ENCODE measurements at regions not wholly inside any gene's neighbourhood (a gene's known extent, or its start where the extent isn't known, plus 50 kb on each side); places are given as distances from the start of the nearest gene placed in this dataset.
"Not testable (repeated sequence)": the region's sequence is repeated elsewhere in the genome, so short reads cannot be mapped to it uniquely, and the experiment has no call there.

DNA sequence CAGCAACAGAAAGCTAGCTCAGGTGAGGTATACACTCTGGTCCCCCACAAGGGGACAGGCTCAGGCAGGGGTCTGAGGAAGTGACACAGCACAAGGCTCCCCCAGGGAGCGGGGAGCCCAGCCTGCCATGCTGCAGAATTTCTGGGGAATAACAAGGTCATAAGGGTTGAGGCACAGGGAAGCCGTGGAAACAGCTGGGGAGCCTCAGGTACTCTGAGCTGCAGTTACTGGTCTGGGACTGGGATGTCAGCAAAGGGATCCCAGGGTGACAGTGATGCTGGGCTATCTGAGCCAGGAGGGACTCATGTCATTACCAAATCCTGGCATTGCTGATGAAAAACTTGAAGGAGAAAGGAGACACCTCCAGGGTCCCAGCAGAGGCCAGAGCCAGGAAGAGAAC, 64.4 kb upstream of the NANOS1 start:
- DNase-seq (ENCODE audit: low spot score), result no peak

DNA sequence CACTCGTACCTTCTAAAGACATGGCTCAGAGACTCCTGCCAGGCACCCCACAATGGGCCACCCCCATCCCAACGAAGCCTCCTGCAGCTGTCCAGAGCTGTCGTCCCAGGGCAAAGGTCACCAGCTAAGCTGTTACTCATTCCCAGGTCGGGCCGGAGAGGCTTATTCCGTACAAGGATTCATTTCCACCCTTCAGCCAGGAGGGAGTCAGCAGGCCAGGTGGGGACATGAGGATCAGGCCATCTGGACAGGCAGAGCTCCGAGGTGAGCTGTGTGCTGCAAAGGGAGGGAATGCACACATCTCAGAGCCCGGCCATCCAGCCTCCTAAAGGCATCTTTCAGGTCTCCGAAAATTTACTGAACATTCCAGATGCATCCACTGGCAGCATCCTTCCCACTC, 63.9 kb upstream of the NANOS1 start:
- no peak for DNase-seq (ENCODE audit: low spot score)

DNA sequence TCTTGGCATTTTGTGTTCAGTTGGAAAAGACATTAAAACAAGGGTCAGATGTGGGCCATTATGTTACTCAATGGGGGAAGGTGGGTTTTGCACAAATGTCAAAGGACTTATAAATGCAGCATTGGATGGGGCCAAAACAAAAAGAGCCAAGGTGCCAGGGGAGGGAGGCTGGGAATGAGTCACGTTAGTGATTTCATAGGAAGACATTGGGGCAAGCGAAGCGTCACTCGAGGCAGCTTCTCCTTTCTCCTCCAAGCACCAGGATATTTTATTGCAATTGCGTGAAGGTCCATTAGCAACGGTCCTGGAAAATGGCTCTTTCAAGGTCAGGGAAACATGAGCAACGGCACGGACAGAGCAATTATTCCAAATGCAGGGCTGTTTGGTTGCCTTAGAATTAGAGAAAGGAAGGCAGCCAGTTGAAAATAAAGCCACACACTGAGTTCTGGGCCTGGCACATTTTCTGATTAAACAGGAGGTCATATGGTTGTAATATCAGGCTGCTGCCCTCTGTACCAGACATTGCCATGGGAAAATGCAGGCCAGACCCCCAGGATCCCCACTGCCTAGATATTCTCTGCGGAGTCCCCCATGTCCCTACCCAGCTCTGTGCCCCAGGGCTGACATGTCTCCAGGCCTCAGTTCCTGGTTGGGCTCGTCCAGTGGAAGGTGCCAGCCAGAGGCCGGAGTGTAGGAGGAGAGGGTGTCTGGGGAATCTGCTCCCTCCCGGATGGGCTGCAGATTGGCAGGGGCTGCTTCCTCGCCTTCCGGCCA, 63.3 kb upstream of the NANOS1 start:
- no peak for DNase-seq (ENCODE audit: low spot score)

DNA sequence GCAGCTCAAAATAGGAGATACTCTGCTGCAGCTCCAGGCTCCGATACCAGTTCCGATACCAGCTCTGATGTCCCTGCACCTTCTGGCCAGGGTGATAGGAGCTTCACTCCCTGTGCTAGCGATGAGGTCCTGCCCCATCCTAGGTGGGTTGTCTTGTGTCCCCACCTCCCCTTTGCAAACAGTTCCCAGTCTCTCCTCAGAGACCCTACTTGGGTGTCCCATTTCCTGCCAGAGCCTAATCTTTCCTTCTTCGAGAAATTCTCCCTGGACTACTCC, 62.7 kb upstream of the NANOS1 start:
- no peak for DNase-seq (ENCODE audit: low spot score)

DNA sequence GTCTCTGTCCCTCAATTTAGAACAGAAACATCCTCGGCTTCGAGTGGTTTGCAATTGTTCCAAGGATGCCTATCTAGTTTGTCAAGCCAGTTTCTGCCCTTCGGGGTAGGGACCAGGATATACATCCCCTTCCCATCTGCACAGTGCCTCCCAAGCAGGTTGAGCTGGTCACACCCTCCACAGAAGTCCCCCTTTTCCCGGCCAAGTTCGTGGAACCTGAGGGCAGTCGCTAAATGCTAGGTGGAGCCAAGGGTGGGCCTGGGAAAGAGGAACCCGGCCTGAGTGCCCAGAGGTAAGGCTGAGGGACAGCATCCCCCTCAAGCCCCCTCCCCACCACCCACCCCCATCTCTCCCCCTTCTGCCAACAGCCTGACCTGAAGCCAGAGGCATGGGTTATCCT, 62.4 kb upstream of the NANOS1 start:
- no peak for DNase-seq (ENCODE audit: low spot score)

DNA sequence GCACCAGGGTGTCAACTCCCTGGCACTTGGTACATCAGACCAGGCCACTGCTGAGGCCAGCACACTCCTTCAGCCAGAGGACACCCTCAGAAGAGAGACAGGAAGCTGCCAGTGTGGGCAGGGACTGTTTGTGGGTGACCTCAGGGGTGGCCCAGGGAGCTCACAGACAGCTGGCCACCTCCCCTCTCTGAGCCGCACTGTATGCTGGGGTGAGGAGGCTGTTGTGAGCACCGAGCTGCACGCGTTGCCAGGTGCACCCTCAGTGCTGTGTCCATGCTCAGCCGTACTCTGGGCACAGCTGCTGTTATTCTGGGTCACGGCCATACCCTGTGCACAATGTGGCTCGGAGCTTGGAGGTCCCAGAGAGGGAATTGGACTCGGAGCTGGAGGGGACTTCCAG, 61.5 kb upstream of the NANOS1 start:
- no peak for DNase-seq (ENCODE audit: low spot score)

DNA sequence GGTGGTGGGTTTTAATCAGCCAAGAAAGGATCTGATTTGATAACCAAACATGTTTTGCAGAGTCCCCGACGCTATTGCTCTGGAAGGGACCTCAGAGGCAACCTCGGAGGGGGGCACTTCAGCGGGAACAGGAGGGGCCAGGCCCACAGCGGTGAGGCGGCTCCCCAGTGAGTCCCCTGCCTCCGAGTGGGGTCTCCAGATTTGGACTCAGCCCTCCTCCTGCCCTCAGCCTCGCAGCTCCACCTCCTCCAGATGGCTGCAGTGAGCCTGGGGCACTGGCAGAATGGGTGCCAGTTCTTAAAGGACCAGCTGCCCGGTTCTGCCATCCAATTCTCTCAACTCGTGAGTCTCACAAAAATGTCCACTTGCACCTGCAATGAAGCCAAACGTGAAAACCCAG, 61.0 kb upstream of the NANOS1 start:
- no peak for DNase-seq (ENCODE audit: low spot score)

DNA sequence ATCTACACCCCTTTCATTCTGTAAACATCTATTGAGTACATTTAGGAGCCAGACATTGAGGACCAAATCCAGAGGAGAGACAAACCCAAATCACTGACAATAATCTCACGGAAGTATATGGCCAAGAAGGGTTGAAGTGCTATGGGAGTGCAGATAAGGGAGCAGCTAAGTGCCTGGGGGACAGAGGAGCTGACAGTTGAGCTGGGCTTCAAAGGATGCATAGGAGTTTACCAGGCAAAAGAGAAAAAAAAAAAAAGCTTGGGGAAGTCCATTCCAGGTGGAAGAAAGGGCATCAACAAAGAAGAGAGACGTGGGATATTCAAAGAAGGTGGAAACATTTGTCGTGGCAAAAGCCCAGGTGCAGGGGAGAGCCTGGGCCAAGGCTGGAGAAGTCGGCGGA, 60.5 kb upstream of the NANOS1 start:
- no peak for DNase-seq (ENCODE audit: low spot score)

DNA sequence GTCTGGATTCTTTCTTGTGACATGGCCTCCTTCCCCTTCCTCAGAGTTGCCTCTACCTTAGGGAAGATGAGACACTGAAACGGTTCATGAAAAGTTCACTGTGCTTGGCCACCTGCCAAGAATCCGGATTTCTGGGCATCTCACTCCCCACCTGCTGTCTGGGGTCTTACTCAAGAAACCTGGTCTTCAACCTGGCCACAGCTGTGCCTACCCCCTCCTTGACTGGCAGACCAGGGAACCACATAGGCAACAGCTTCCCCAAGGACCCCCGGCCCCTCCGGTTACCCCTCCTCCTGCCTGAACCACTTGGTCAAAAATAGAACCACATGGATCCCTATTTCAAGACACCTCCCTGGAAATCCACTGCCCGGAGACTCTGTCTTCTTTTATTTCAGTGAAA, 58.7 kb upstream of the NANOS1 start:
- DNase-seq (ENCODE audit: low spot score), result peak; percentile 47

DNA sequence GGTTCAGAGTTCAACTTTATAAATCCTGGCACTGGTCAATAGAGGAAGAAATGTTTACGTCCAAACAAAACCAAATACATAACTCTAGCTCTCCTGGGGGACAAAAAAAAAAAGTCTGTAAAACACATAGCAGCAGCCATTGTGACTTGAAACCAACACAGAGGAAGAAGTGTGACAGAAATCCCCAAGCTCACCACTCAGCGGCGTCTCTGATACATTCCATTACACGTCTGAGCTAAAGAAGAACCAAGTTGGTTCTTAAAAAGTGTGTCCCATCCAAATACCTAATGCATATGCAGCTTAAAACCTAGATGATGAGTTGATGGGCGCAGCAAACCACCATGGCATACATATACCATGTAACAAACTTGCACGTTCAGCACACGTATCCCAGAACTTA, 58.3 kb upstream of the NANOS1 start:
- DNase-seq (ENCODE audit: low spot score), result no peak

DNA sequence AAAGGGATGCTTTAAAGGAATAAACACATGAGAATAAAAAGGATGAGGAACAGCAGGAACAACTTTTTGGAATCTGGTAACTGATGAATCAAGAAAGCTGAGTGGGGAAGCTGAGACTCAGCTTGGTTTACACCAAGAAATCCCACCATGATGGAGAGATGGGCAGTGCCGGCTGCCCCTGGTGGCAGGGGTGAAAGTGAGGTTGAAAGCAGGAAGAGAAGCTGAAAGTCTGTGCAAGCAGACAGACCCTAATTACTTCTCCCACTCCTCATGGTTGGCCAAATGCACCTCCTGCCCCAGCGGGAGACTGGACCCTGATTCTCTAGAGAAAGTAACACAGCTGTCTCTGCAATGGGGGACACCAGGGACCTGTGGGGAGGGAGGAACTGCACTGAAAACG, 57.6 kb upstream of the NANOS1 start:
- no peak for DNase-seq (ENCODE audit: low spot score)

DNA sequence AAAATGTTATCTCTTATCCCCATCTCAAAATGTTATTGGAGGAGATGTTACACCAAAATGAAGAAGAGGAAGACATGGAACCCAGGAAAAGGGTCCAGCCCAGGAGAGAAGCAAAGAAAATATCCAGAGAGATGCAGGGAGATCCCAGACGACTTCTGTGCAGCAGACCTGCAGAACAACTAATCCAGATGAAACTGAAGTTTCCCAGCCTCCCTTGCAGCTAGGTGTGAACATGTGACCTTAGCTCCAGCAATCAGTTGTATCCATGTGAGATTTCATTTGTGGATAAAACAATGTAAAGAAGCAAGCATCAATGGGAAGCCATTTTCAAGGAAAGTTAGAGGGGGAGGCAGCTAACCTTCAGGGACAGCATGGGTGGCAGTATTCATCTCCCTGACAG, 55.8 kb upstream of the NANOS1 start:
- DNase-seq (ENCODE audit: low spot score), result no peak

DNA sequence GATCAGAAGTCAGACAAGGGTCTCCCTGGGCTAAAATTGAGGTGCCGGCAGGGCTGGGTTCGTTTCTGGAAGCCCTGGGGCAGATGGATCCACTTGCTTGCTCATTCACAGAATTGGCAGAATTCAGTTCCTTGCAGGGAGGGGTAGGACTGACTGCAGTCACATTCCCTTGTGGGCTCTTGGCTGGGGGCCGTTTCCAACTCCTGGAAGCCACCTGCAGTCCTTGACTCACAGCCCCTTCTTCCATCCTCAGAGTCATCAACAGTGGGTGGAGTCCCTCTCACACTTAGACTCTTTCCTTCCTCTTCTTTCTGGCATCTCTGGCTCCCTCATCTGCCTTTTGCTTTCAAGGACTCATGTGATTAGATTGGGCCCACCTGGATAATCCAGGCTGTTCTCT, 54.6 kb upstream of the NANOS1 start:
- no peak for DNase-seq (ENCODE audit: low spot score)

DNA sequence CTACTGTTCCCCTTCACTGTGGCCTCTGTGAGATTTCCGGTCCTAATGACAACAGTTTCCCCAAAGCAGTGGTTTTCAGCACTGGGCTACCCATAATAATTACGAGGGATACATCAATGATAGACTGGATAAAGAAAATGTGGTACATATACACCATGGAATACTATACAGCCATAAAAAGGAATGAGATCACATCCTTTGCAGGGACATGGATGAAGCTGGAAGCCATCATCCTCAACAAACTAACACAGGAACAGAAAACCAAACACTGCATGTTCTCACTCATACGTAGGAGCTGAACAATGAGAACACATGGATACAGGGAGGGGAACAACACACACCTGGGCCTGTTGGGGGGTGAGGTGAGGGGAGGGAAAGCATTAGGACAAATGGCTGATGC, 53.3 kb upstream of the NANOS1 start:
- DNase-seq (ENCODE audit: low spot score), result not testable (repeated sequence)

DNA sequence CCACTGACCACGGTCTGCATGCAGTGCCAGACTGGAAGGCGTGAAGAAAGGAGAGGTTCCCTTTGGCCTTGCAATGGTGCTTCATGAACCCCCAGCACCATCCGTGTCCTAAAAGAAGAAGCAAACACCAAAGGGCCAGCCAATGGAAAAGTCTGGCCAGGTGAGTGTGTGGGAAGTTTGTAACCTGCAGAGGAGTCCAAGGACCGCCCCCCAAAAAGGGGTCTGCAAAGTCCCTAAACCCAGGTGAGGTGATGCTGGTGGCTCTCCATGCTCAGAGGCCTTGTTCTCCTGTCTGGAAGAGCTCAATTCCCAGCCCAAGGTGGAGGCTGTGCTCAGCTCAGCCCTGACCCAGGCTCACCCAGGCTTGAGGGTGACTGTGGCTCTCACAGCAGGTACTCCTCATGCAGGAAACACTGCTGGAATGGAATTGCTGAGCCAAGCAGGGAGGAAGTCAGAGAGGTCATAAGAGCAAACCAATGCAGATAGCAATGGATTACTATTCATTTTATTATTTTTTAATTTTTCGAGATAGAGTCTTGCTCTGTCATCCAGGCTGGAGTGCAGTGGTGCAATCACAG, 52.4 kb upstream of the NANOS1 start:
- no peak for DNase-seq (ENCODE audit: low spot score)

DNA sequence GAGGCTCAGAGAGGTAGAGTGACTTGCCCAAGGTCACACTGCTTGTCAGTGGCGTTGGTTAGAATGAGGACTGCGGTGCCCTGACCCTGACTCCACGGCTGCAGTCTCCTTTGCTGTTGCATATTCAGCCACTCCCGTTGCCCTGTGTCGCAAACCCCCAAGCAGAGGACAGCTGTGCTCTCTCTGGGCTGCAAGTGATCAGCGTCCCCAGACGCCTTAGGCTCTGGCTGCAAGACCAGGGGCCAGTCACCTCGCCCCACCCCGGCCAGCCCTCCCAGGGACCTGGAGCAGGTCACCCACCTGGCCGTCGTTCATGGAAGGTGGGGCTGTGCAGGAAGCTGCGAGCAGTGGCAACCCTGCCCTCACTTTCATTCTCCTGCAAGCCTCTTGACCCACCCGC, 51.7 kb upstream of the NANOS1 start:
- no peak for DNase-seq (ENCODE audit: low spot score)

DNA sequence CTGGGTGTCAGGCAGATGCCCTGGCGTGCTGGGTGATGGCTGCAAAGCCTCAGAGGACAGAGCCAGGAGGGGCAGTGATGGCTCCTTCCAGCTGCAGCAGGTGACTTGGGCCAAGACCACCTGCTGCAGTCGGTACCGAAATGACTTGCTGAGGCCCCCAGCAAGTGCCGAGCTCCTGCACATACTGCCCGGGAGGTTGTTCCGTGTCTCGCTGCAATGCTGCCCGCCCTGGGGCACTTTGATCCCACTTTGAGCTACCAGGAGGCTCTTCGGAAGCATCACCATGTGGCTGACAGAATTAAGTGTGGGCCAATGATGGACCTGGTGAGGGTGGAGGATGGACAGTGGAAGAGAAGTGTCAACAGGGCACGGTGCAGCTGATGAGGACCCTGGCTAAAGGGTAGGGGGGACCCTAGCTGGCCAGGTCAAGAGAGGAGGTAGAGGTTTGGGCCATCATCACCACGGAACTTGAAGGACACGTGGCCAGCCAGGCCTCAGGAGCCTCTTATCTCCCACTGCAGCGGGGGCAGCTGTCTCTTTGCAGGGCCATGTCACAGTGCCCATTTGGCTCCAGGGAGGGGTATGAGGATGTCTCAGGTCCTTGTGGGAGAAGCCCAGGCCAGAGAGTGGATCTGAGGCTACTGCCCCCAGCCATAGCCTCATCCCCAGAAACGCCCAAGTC, 51.1 kb upstream of the NANOS1 start:
- no peak for DNase-seq (ENCODE audit: low spot score)

DNA sequence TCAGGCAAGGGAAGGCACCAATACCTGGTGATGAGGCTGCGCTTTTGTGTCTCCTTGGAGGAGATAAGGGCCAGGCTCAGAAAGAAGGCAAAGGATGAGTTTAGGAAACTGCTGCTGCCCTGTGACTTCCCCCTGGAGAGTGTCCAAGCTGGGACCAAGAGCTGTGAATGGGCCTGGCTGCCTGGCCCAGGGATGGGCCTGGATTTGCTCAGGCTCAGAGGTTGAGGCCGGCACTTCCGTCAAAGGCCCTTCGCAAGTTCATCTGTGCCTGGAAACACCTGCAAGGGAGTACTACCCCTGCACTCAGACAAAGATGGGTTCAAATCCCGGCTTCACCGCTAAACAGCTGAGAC, 50.5 kb upstream of the NANOS1 start:
- DNase-seq (ENCODE audit: low spot score), result no peak

DNA sequence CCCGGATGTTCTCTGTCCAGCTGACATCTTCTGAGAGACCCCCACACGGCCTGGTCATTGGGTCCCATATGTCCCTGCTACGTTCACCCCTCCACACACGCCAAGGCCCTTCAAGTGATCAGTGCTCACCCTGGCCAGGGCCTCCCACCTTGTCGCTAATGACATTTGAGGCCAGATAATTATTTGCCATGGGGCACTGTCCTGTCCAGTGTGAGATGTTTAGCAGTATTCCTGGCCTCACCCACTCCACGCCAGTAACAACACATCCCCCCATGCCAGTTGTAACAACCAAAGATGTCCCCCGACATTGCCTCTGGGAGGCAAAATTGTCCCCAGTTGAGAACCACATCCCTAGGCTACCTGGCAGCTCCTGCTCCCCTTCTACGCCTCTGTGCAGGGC, 49.9 kb upstream of the NANOS1 start:
- DNase-seq (ENCODE audit: low spot score), result no peak
